HUDEP-2 (cell line): ENCODE measurements at regions not wholly inside any gene's neighbourhood (a gene's known extent, or its start where the extent isn't known, plus 50 kb on each side); places are given as distances from the start of the nearest gene placed in this dataset.

ENCODE experiments used
- DNase-seq, 76 experiments: peaks; one replicate each; lab custom pipeline; 2025; ENCODE audit not compliant: unreplicated experiment in 76 of 76; lab: John Stamatoyannopoulos, UW

GRCh38 chr21:16007943-16008342 is 278.2 kb downstream of the USP25 start:
- DNase-seq = no peak

DNA sequence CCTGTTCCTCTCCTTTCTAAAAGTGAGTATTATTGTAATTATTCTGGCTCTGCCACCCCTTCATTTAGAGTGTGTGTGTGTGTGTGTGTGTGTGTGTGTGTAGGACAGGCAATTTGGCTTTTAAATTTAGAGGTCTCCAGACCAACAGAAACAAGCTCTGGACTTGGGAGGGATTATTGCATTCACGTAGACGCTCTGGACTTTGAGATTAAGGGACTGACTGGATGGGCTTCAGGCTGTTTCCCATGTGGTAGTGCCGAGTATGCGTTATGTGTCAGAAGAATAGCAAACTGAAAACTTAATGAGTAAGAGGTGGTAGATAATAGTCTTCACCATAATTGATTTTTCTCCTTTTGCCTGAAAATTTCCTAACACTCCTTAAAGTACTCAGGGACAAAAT is 281.9 kb downstream of the USP25 start:
- no peak for DNase-seq

DNA sequence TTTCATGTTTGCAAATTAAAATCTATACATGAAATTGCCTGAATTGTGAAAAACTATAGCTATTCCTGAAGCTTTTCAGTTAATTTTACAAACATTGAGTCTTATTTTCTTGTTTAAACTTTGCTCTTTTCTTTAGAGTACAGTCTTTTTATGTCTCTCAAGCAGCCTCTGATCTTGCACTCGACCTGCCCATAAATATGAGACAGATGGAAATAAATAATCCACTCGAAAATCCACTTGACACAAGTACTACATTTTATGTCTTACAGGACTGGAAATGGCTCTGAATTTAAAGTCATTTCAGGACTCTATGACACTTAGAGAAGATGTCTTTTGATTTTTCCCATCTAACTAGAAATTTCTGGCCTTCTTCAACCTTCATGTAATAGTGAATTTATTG is 283.8 kb downstream of the USP25 start:
- DNase-seq = no peak

DNA sequence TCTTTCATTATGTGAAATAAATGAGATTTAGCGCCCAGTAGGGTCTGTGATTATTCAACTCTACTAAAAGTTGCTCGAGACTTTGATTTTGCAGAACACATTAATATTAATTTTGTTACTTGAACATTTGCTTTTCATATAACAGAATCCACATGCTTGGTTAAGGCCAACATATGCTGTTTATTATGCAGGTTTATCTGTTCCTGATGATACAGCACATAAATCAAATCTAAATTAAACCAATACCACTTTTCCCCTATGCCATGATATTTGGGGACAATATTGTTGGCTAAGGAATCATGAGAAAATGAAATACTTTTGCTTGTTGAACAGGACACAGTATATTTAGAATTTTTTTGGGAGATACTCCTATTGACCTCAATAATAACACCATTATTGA is 291.1 kb downstream of the USP25 start:
- no peak for DNase-seq

- DNase-seq = no peak
Measured at GRCh38 chr21:16022116-16022515, 292.3 kb downstream of the USP25 start.

DNA sequence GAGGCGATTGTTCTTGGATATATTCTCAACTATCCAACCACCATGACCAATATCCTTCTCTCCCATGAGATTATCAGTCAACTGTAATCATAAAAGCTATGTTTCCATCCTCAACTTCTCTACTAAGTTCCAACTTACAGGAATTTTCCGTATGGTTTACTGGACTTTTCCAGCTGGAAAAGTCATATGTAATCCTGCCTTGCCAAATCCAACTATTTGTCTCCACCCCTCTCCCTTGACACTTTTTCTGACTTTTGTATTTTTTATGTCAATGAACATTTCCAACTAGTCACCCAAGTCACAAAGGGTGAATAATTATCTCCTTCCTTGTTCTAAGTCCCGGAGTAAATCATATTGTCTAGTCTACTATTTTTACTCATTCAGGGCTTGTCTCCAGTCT is 293.1 kb downstream of the USP25 start:
- DNase-seq = no peak

DNA sequence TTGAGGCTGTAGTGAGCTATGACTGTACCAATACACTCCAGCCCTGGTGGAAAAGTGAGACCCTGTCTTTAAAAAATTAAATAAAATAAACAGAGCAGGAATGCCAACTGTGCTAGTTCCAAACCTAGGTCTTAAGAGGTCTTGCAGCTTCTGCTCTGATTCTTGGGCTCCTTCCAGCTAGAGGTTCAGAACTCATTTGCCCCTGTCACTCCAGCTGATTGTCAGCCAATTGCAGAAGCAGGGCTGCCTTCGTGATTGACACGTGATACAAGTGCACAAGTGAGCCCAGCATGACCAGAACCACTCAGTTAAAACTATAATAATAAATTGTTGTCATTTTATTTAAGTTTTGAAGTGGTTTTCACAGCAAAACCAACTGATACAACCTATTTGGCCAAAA is 298.4 kb downstream of the USP25 start:
- peak in 1 of 76 experiments; percentile 21 for DNase-seq

DNA sequence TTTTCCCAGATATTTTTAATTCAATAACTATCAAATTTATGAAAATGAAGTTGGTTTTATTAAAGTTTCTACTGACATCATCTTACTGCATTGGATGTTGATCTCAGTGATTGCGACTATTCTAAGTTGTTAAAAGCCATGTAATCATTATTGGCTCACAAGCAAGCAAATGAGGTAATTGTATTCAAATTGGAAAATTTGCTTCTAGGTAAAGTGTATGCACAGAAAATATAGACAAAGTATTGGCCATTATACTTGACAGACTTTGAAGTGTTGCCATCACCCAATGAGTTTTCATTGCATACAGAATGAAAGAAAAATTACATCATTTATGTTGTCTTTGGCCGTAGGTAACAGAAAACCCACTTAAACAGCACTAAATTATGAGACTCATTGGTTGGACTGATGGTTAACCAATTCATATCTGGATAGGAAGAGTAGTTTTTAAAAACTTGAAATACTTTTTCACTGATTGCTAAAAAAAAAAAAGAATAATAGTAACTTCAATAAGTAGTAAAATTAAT is 299.2 kb downstream of the USP25 start:
- no peak for DNase-seq

DNA sequence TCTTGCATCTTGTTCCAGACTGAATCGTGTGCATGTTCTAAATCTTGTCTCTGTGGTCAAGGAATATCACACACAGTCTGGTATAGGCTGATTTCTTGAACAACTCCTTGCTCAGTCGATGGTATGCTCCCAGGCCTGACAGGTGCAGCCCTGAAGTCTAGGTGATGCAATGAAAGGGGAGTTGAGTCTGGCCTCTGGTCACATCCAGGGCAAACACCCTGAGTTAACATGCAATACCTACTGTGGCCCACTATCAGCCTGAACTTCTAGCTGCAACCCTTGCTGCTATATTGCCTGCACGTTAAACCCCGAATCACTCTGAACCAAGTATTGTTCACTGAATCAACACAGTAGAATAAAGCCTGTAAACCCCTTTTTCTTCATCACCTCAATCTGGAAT is 303.4 kb downstream of the USP25 start:
- no peak for DNase-seq

DNA sequence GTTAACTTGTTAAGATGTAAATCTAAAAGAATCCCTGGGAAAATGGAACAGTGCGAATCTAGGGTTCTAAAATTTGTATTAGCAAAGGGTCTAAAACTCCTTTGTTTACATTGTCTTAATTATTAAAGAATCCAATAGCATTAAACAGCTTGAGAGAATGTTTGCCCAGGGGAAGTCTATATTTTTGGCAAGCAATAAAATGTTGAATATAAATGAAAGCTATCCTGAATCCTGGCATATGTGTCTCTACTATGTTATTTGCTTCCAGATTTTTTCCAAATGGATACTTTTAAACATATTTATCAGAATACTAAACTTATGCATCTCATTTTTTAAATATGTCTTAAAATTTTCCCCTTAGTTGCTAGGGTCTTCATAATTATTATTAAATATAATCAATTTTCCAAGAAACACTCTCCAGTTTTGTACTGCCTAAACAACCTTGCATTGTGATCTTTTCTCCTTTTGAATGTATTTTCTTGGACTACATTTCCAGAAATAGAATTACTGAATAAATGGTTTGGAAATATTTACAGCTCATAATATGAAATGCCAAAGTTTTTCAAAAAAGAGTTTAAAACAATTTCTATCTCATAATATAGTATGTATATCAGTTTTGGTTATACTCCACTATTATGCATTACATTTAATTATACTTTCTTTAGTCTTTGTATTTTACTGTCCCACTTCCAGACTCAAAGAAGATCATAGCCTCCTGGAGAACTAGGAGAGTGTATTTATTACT is 304.8 kb downstream of the USP25 start:
- no peak for DNase-seq

GRCh38 chr21:16037421-16037955 is 307.7 kb downstream of the USP25 start:
- DNase-seq = peak in 2 of 76 experiments; percentile 2 to 6

GRCh38 chr21:16040601-16041000 is 310.8 kb downstream of the USP25 start:
- no peak for DNase-seq

DNA sequence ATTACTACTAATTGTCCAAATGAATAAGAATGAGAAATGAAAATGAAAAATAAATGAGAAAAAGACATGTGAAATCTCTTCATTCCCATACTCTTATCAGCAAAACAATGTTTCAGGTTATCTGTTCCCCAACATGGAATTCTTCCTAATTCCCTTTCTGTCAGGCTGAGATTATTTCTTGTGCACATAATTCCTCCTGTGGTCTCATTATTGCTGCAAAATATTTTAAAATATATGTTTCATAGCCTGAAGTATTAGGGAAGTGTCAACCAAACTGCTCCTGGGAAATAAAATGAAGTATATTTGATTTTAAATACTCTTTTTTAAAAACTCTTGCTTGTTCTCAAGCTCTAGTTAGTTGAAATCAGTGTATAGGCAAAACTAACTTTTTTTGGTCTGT is 314.9 kb downstream of the USP25 start:
- no peak for DNase-seq

- no peak for DNase-seq
Measured at GRCh38 chr21:16046656-16047330, 317.0 kb downstream of the USP25 start.

DNA sequence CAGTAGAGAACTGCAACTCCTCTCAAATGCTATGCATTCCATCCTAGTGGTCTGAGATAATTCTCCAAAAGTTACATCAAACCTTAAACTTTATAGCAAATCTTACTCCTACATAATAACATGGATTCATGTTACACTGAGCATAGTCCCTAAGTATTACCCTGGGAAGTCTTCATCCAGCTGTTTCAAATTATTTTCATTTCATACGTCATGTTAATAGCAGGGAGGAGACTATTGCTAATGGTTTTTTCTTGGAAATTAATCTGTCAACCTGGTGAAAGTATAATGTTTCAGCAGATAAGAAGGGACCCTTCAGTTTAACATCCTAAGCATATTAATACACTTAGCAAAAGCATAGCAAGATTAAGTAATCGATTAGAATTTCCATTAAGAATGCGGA is 318.1 kb downstream of the USP25 start:
- DNase-seq = no peak

DNA sequence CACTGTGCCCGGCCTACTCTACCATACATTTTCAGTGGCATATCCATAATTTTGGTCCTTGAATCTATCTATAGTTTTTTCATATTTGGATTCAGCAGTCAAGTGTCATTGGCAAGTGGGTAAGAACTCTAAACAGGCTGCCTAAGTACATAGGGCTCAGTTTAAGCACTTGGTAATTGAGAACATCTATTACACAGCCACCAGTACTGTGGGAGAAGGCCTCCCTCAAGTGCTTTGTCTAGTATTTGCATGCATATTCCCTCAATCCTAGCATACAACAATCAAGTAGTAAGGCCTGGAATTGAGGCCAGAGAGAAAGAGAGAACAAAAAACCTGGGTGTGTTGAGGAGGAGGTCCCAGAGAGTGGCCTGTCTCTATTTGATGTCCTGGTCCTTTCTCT is 325.2 kb downstream of the USP25 start:
- DNase-seq = no peak

GRCh38 chr21:16058896-16059295 is 329.1 kb downstream of the USP25 start:
- no peak for DNase-seq

GRCh38 chr21:16059981-16060380 is 330.2 kb downstream of the USP25 start:
- no peak for DNase-seq

- DNase-seq = no peak
Measured at GRCh38 chr21:16061194-16061593, 331.4 kb downstream of the USP25 start.

- DNase-seq = no peak
Measured at GRCh38 chr21:16069178-16070112, 339.7 kb downstream of the USP25 start.

DNA sequence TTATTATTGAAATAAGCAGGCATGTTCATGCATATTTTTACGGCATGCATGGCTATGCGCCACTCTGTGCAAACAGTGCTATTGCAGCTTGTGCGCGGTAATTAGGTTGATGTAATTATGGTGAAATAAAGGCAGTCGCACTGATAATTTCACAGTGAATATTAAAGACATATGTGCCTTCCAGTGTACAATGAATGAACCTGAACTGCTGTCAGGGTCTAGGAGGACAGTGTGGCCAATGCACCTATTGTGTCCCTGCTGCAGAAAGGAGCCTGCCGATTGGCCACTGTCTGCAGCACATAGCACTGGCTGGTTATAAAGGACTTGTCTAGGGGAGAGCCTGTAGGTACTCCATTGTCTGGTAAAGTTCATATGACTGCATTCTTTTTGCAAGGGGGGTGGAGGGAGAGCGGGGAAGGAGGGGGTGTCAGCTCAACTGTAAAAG is 340.4 kb downstream of the USP25 start:
- DNase-seq = no peak
